GM19372 (cell line): ENCODE measurements at regions not wholly inside any gene's neighbourhood (a gene's known extent, or its start where the extent isn't known, plus 50 kb on each side); places are given as distances from the start of the nearest gene placed in this dataset.

ENCODE experiments used
- ATAC-seq: cut with Tn5 transposase; IDR thresholded peaks from one replicate; pipeline ENCODE4 v1.9.1; 2021; ENCODE audit warnings: mild to moderate bottlenecking, low read depth, moderate library complexity; ENCODE audit not compliant: unreplicated experiment

DNA sequence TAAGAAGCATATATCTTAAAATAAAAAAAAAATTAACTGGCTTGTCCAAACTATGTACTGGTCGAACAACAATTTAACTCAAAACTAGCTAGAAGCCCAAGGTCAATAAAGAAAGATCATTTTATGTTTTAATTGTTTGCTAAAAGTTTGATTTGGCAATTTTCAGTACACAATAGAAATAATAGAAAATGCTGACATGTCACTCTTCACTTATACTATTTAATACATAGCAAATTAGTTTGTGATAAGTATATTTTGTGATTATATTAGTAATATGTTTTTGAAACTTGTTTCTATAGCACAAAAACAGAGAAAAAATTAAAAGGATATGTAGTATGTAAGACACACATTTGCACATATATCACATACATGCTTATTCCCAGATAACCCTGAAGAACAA is 1938.6 kb upstream of the PIK3C3 start:
- no peak for ATAC-seq

GRCh38 chr18:40013001-40013609 is 1941.9 kb upstream of the PIK3C3 start:
- ATAC-seq = no peak

DNA sequence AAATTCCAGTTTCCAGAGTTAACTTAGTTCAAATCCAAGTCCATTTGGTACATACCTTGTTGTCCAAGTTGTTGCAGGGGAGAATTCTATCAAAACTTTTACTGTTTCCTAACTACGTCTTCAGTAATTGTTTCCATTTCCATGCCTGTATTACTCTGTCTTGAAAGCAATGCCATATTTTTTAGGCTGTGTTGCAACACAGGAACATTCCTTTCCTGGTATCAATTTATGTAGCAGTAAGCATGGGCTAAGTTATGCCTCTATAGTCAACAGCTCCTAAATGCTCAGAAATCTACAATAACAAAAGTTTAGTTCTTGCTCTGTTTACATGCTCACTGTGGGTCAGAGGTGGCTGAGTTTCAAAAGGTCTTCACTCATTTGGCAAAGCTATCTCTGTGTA is 1943.8 kb upstream of the PIK3C3 start:
- no peak for ATAC-seq

GRCh38 chr18:40006634-40007033 is 1948.4 kb upstream of the PIK3C3 start:
- ATAC-seq = no peak

DNA sequence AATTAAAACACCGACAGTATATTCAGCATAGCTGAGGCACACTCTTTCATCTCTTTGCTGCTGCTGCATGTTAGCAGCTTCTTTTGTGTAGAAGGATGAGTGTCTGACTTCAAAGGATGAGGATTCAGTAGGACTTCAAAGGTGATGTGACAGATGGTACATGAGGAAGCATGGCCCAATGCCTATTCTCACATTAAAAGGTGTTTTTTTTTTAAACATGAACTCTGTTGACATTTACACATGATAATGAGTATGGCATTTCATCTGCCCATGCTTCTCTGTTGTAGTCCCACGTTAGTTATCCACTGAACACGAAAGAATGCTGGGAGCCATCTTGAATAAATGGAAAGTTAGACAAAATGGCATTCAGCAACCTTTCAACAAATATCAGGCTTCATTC is 1950.8 kb upstream of the PIK3C3 start:
- no peak for ATAC-seq

- ATAC-seq = no peak
These were observed 1956.7 kb upstream of the PIK3C3 start for GRCh38 chr18:39998317-39998716.

DNA sequence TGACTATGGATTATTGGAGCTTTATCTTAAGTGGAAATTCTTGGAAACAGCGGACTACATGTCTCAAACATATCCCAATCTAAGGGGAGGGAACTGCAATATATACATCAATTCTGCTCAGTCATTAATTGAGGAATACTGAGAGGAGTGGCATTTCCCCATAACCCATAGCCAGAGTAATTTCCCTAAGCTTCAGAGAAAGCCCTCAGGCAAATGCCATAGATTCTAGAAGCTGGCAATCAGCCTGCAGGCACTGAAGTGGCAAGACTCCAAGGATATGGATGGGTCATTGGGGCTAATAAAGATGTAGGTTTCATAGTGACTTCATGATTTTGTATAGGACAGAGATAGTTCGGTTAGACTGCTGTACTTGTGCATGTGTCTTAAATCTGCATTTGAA is 1960.5 kb upstream of the PIK3C3 start:
- ATAC-seq = no peak

DNA sequence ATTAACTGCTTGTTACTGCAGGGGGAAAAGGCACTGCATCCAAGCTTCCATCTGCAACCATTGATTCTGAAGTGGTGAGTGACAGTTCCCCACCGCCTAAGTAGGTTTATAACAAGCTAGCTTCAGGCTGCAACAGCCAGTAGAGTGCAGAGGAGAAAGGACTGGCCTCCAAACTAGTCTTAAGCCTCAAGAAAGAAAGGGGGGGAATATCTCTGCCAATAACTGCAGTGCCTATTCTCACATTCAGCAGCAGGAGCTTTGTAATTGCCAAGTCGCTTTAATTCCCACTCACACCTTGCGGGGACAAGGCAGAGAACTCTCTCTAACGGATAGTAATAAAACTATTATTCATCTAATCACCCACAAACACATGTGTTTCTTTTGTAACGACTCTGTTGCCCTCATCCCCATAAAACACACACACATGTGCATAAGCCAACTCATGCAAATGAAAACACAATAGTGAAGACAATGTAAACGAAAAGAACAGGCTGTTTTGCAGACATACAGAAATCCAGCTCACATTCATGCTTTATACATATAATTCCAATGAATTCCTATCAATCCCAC is 1963.3 kb upstream of the PIK3C3 start:
- ATAC-seq = no peak

GRCh38 chr18:39990540-39990939 is 1964.5 kb upstream of the PIK3C3 start:
- ATAC-seq = no peak

GRCh38 chr18:39976771-39977170 is 1978.3 kb upstream of the PIK3C3 start:
- ATAC-seq = no peak

GRCh38 chr18:39972521-39972920 is 1982.5 kb upstream of the PIK3C3 start:
- ATAC-seq = no peak

- ATAC-seq = no peak
These were observed 1985.1 kb upstream of the PIK3C3 start for GRCh38 chr18:39969803-39970494.

DNA sequence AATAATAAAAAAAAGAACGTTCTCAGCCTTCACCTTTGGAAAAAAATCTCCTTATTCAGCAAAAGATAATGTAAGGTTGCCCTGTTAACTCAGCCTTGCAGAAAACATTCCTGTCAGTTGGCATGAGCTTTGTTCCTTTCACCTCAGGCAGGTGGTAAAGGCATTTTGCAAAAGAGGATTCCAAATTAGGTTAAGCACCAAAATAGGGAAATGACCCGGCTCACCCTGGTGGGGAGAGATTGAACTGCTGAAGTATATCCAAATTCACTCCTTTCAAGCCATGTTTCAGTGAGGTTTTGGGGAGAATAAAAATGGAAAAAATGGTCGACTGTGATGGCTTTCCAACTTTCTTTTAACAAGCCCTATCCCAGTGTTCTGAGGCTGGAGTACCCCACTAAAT is 1988.8 kb upstream of the PIK3C3 start:
- no peak for ATAC-seq

GRCh38 chr18:39962546-39962945 is 1992.5 kb upstream of the PIK3C3 start:
- no peak for ATAC-seq

DNA sequence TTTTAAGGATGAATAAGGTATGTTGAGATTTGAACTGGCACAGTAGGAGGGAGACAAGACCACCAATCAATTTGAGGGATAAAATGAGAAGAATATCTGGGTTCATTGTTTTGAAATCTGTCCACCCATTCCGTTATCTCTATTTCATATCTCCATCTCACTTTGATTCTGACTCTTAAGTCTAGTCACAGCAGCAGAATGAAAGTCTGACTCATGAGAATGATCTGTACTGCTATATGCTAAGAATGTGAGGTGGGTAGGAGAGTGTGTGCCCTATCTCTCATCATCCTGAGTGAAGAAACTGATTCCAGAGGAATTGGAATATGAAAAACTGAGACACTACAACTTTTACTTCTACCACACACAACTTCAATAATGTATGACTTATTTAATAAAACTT is 1994.5 kb upstream of the PIK3C3 start:
- no peak for ATAC-seq

DNA sequence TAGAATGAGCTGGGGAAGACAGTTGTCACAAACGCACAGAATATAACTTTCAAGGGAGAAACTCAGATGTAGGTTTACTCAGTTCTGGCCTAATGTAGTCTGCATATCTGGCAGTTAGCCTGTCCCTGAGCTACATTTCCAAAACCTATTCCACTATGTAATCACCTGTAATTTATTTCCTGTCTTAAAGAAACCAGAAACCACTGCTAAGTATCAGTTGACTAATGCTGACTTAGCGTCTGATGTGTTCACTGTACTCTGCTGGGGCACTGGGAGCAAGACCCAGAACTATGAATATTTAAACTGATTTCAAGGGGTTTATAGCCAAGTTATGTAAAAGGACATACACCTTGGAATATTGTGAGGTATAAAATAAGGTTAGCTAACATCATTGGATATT is 1995.2 kb upstream of the PIK3C3 start:
- ATAC-seq = no peak

DNA sequence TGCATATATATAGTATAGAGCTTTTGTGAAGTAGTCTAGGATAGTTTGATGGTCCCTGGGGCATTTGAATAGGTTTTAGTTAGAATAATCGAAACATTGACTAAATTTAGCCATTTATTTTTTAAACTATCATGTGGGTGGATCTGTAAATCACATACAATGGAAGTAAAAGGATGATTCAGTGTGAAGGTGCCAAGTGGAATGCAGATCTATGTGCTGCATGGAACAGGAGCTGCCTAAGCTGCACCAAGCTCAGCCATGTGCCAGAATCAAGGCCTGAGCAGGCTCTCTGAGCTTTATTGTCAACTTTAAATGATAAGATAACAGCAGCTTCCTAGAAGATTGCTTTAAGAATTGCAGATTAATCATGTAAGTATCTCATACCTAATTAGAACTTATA is 1996.2 kb upstream of the PIK3C3 start:
- no peak for ATAC-seq

DNA sequence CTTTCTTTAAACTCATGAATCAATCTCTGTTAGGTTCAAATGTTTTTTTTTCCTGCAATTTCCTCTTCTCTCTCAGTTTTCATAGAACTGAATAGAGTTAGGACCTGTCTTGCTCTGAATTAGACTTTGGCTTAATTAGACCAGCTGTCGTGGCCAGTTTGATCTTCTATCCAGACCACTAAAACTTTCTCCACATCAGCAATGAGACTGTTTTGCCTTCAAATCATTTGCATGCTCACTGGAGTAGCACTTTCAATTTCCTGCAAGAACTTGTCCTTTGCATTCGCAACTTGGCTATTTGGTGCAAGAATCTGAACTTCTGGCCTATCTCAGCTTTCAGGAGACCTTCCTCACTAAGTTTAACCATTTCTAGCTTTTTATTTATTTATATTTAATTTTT is 2002.2 kb upstream of the PIK3C3 start:
- ATAC-seq = no peak

DNA sequence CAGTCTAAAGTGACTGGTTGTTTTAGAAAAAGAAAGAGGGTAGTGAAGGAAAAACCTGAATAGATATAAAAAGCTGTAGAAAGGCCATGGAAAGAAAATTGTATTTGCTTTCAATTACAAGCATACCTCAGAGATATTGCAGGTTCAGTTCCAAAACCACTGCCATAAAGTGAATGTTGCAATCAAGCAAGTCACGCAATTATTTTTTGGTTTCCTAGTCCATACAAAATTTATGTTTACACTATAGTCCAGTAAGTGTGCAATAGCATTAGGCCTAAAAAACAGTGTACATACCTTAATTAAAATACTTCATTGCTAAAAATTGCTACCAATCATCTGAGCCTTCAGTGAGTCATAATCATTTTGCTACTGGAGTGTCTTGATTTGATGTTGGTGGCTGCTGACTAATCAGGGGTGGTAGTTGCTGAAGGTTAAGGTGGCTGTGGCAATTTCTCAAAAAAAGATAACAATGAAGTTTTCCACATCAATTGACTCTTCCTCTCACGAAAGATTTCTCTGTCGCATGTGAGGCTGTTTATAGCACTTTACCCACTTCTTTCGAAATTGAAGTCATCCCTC is 2003.8 kb upstream of the PIK3C3 start:
- no peak for ATAC-seq

- no peak for ATAC-seq
These were observed 2008.4 kb upstream of the PIK3C3 start for GRCh38 chr18:39946623-39947061.

GRCh38 chr18:39945076-39945475 is 2010.0 kb upstream of the PIK3C3 start:
- ATAC-seq = no peak

GRCh38 chr18:39942702-39943101 is 2012.3 kb upstream of the PIK3C3 start:
- ATAC-seq = no peak
